Eye (tissue), 1 donor: ENCODE measurements at regions not wholly inside any gene's neighbourhood (a gene's known extent, or its start where the extent isn't known, plus 50 kb on each side); places are given as distances from the start of the nearest gene placed in this dataset.

Experiments
- DNase-seq: peaks from one replicate; pipeline ENCODE4 v3.0.0-alpha.2; 2015

DNA sequence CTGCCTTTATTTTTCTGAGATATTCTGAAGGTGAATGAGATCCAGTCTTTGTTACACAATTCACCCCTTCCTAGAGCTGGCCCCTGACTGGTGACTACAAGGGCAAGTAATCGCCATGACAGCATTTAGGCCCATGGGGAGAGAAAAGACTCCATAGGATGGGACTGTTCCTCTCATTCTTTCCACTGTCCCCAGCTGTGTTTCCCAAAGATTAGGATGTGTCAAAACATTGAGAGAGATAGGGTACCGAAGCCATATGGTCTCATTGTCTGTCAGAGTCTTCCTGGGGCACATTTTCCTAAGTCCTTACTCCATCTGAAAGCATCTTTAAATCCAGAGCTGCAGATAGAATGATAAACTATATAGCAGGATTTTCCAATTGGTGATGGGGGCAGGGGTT is 423.5 kb downstream of the OMA1 start:
- DNase-seq = no peak

GRCh38 chr1:58119971-58120370 is 426.6 kb downstream of the OMA1 start:
- no peak for DNase-seq

DNA sequence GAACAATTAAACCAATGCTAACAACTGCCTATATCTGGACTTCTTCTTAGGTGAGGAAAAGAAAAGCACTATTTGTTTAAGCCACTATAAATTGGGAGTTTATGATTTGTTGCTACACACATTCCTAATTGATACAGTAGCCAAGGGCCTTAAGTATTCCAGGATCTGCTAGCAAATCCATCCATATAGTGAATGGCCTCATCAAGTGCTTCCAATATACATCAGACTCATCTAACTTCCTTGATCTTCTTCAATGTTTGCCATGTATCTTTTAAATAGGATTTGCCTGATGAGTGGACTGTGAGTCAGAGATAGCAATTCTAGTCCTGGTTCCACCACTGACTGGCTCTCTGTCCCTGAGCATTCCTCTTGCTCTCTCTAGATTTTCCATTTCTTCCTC is 430.2 kb downstream of the OMA1 start:
- no peak for DNase-seq

GRCh38 chr1:58109646-58110200 is 436.8 kb downstream of the OMA1 start:
- no peak for DNase-seq

DNA sequence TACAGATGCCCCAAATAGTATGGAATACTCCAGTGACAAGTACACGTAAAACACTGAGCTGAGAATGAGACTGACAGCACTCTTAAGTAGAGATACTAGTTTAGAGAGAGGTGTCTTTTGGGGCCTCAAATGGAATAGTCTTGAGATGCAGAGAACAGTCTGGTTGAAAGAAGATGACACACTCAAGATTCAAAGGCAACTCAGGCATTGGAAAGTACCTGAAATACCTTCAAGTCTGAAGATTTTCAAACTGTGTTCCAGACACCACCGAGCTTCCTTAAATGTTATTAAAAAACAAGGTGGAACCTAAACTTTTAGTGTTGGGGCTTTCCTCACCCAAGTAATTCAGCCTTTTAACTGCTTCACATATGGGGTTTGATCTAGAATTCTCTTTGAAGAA is 437.7 kb downstream of the OMA1 start:
- no peak for DNase-seq

DNA sequence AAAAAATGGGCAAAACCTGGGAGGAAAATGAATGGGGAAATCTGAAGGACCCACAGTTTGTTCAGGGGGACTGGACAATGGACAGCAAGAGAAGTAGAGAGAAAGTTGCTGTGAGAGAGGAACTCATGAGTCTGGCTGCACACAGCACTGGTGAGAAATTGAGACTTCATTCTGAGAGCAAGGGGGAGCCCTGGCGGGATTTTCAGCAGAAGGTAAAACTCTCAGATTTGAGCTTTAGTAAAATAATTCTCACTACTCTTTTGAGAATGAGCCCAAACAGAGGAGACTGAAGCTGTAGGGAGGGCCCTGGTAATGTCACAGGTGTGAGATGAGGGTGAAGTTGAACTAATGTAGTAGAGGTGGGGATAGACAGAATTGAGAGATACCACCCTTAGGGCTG is 438.6 kb downstream of the OMA1 start:
- DNase-seq = no peak

- no peak for DNase-seq
Measured at GRCh38 chr1:58104960-58105359, 441.6 kb downstream of the OMA1 start.

DNA sequence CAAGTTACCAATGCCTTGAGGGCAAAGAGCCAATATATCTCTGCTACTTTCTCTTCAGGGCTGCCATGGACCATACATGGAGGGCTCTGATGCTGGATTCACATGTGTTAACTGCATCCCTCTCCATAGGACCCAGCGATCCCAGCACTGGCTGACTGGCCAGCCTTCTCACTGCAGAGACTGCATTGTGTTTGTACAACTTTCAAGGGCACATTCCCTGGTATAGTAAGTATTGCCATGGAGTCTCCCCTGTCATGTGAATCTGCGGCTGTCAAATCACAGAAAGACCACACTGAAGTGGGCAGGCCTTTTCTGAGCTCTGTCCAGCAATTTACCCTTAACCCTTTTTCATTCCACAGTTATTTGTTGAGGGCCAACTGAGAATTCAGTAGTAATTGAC is 449.8 kb downstream of the OMA1 start:
- no peak for DNase-seq

GRCh38 chr1:58095183-58095582 is 451.3 kb downstream of the OMA1 start:
- no peak for DNase-seq

DNA sequence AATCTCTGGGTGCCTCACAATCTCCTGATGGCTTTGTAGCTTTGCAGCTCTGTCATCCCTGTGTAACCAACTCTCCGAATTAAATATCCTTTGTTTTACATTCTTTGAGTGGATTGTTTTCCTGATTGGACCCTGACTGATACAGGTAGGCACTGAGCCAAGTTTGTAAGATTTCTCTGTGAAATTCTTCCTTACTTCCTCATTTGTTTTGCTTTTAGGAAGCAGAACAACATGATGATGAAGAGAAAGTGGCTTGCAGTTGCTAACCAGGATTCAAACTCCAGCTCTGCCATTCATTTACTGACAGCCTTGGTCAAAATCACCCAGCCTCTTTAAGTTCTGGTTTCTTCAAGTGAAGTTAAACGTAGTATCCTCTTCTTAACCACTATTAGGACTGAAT is 452.3 kb downstream of the OMA1 start:
- DNase-seq = no peak

- DNase-seq = peak; percentile 5
Measured at GRCh38 chr1:58090640-58091039, 455.9 kb downstream of the OMA1 start.

- DNase-seq = peak; percentile 21
Measured at GRCh38 chr1:58089898-58090534, 456.5 kb downstream of the OMA1 start.

DNA sequence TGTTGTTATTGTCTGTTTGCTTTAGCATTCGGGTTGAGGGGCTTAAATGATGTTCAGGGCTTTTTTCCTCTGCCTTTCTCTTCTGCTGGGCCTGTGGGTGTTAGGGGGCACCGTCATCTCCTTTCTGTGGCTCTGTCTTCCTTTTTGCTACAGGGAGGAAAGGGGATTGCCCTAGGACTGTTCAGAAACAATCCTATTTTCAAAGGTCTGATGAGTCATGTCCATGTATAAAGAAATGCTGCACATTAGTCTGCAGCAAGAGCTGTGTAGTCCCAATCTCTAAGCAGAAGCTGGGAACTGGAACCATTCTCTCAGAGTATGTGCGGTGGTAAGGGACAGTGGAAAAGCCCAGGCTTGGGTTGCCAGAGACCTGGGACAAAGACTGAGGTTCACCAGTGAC is 462.3 kb downstream of the OMA1 start:
- DNase-seq = no peak

GRCh38 chr1:58082596-58082995 is 463.9 kb downstream of the OMA1 start:
- DNase-seq = no peak

- no peak for DNase-seq
Measured at GRCh38 chr1:58076258-58076657, 470.3 kb downstream of the OMA1 start.

DNA sequence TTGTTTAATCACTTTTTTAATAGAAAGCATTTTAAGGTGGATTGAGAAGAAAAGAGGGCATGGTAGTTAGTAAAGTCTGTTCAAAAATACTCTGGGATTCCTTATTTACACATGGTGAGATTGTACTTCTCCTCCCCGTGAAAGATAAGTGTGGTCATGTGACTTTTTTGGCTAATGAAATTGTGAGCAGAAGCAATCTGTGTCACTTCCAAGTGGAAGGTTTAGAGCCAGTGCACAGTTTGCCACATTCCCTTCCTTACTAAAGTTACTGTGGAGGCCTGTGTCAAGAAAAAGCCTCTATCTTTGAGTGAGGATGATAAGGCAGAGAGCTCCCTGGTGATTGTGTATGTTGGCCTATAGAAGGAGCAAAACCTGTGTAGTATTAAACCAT is 471.3 kb downstream of the OMA1 start:
- no peak for DNase-seq

- DNase-seq = no peak
Measured at GRCh38 chr1:58072450-58072849, 474.1 kb downstream of the OMA1 start.

DNA sequence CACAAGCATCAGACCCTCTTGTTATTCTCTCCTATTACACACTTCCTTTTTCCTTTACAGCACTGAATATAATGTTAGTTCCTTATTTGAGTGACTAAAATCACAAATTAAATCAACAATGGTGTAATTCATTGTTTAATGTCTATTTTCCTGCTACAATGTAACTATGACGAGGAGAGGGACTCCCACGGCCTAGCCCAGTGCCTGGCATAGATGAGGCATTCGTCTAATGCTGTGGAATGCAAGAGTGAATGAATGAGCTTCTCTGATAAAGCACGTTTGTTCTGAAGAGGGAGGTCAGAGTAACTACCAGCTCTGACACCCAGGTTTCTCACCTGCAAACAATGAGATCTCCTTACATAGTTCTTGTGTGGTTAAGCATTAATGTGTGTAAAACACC is 479.4 kb downstream of the OMA1 start:
- DNase-seq = no peak

DNA sequence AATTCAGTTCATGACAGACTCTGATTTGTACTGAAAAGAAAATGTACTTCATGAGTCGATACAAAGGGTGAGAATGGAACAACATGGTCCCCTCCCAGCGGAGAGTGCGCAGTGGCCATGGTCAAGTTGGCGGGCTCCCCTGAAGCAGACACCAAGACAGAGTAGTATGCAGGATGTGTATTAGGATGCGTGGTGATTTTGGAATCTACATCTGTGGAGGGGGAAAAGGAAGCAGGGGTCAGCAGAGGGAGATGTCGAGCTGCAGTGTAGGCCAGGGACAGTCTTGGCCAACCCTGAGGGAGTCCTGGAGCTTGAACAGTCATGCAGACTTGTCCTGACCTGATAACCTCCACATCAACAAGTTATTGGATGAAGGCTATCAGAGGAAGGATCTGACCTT is 481.0 kb downstream of the OMA1 start:
- DNase-seq = no peak

GRCh38 chr1:58064166-58064565 is 482.4 kb downstream of the OMA1 start:
- no peak for DNase-seq

- no peak for DNase-seq
Measured at GRCh38 chr1:58063095-58063494, 483.4 kb downstream of the OMA1 start.

- no peak for DNase-seq
Measured at GRCh38 chr1:58062635-58063034, 483.9 kb downstream of the OMA1 start.

DNA sequence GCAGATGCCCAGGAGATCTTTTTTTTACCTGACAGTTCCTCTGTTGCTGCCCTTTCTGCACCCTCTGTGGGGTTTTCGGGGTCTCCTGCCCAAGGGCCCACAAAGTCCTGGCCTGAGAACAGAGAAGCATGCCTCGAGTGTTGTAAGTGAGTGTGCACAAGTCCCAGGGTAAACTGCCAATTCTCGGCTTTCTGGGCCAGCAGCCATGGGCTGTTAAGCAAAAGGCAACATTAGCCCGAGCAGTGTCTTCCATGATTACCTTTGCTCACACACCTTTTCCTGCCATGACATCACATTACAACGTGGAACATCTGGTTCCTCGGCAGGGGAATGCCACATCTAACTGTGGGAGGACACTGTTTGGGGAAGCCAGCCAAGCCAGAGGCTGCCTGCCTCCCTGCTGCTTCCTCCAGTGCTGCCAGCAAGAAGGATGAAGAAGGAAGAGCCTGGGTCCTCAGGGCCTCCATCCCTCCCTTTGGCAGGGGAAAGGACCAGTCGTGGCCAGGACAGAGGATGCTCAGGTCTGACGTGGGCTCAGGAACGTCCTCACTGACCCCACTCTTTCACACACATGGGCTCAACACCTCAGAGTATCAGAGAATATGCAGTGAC is 485.9 kb downstream of the OMA1 start:
- no peak for DNase-seq

DNA sequence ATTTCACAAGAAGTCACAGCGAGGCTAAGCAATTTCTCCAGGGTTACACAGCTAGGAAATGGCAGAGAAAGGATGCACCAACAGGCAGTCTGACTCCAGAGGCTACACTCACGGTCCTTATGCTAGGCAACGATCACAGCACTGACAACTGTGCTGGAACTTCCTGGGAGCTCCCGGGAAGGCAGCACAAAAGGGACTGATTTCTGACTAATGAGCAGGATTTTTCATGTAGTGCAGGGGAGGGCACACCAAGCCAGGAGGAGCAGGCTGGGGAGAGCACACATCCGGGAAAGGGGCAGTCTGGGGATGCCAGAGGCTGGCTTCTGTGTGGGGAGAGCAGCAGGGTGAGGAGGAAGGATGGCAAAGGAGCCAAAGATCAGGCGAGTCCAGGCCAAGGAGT is 486.7 kb downstream of the OMA1 start:
- peak; percentile 16 for DNase-seq

GRCh38 chr1:58058323-58058722 is 488.2 kb downstream of the OMA1 start:
- DNase-seq = no peak
